Right ventricle myocardium superior (tissue), 1 donor: ENCODE measurements at regions not wholly inside any gene's neighbourhood (a gene's known extent, or its start where the extent isn't known, plus 50 kb on each side); places are given as distances from the start of the nearest gene placed in this dataset.

ENCODE experiments used
- ATAC-seq: fragments of 200-7000 bp; cut with Tn5 transposase; one replicate; pipeline ENCODE4 v1.9.1; 2020; ENCODE audit warnings: mild to moderate bottlenecking; ENCODE audit not compliant: poor library complexity
- DNase-seq: peaks from one replicate; pipeline ENCODE4 v3.0.0-alpha.2; 2020
- intact Hi-C: fragments of 100-400 bp; cut with DNase I; formaldehyde crosslinking; loops from one replicate; pipeline ENCODE4 v1.11.2; 2022
- donor health status: DM: no; HTN: yes; CAD: no; lungs with severe emphysema.

DNA sequence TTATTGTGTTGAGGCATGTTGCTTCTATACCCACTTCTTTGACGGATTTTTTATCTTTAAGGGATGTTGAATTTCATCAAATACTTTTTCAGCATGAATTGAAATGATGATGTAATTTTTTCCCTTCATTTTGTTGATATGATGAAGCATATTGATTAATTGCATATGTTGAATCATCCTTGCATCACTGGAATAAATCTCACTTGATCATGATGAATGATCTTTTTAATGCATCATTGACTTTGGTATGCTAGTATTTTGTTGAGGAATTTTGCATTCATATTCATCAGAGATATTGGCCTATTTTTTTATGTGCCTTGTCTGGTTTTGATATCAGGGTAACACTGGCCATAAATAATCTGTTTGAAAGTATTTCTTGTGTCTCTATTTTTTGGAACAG lies 754.7 kb downstream of the KCTD8 start:
- ATAC-seq (no peak), DNase-seq (no peak)
- intact Hi-C loops, result no loop called here

DNA sequence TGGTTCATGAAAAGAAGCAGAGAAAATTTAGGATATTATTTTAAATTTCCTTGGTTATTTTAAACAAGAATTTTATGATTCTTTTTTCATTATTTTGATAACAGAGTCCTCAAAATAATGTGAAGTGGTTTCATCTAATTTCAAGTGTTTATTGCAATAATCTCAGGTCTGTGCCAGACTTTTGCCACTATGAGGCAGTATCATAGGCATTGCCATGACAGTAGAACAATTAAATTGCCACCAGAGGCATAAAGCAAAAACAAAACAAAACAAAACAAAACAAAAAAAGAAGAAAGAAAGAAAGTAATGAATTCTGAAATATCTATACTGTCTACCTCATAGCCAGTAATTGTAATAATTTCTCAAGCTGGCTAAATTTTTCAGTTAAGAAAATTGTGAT lies 739.2 kb downstream of the KCTD8 start:
- ATAC-seq (no peak), DNase-seq (no peak)
- intact Hi-C loops, result no loop called here

DNA sequence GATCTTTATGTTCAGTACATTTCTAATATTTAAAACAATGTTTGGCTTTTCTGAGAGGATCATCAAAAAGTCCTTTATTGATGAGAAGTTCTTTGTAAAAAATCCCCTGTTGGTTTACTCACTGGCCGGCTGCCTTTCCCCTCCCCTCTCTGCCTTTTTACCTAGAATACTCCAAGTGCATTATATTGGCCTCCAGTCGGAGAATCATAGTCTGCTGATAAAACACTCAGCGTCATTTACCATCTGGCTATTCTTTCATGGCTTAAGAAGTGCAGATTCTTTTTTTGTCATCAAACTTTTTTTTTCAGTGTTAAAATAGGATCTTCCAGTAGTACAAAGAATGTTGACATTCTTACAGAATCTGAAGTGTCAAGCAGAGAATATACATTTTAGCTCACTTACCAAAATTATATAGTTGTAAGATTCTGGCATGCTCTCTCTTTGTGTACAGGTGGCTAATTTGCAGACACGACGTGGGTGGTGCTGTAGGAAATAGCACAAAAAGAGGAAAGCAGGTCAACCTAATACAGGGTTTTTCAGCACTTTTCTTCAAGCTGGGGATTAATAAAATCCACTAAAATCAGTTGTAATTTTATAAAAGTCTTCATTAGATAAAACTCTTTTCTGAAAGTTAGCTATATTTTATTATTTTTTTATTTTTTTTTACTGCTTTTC lies 731.8 kb downstream of the KCTD8 start:
- DNase-seq (no peak), ATAC-seq (no peak)
- intact Hi-C loops, result no loop called here

DNA sequence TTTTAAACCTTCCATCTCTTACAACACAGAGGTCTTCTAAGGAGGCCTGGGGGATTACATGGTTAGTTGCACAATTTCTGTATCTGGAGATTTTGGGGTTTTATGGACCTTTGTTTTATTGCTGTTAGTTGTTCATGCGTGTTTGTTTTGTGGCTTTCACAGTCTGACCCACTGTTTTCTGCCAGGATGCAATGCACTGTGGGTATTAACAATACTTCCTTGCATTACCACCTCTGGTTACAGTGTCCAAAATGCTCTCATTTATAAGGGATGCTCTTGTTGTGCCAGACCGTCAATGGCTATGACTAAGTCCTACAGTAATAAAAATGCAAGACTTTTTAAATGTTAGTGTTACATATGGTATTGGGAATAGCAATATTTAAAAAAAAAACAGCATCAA lies 730.2 kb downstream of the KCTD8 start:
- intact Hi-C loops, result no loop called here
- no peak for DNase-seq
- ATAC-seq, result no peak

DNA sequence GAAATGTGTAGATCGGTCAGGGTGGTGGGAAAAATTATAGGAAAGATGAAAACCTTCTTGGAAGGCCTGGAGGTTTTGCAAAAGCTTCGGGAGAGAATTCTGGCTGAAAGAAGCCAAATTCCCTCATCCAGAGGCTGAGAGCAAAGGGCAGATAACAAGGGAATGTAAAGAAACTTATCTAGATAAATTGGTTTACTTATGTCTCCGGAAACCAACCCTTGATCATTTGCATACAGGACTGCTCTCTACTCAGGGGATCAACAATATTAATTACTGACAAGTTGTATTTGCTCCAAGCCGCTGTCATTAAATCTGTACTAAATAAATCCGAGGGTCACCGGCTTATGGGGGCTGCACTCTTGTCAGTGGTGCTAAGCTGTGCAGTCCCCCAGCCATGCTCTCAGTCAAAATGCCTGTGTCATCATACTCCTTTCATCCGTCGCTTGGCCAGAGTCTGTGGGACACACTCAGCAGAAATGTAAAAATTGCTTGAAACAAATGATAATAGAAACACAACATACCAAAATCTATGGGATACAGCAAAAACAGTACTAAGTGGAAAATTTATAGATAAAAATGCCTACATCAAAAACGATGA lies 715.7 kb downstream of the KCTD8 start:
- DNase-seq, result no peak
- intact Hi-C loops, result no loop called here
- no peak for ATAC-seq

DNA sequence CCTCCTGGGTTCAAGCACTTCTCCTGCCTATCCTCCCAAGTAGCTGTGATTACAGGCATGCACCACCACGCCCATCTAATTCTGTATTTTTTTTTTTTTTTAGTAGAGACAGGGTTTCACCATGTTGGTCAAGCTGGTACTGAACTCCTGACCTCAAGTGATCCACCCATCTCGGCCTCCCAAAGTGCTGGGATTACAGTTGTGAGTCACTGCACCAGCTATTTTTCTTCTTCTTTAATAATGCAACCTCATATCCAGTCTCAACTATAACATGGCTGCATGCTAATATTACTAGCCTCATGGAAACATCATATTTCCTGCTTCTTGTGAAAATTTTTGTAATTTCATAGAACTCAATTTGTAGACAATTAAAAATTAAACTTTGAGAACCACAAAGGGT lies 706.5 kb downstream of the KCTD8 start:
- DNase-seq, result no peak
- ATAC-seq, result no peak
- intact Hi-C loops, result no loop called here

DNA sequence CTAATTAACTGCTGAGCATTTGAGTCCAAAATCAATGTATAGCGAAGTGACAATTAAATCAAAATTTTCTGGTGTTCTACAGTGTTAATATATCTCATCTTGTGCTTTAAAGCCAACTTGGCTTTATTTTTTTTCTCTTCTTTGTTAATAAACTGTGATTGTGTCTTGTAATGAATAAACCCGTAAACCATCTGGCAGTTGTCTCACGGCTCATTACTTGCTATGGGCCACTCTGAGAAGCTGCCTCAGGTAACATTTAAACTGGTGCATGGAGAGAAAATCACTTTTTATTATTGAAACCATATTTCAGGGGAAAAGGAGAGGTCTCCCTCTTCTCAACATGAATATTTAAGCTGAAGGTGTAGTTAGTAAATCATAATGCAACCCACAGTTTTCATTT lies 694.0 kb downstream of the KCTD8 start:
- intact Hi-C loops, result no loop called here
- no peak for DNase-seq
- no peak for ATAC-seq

DNA sequence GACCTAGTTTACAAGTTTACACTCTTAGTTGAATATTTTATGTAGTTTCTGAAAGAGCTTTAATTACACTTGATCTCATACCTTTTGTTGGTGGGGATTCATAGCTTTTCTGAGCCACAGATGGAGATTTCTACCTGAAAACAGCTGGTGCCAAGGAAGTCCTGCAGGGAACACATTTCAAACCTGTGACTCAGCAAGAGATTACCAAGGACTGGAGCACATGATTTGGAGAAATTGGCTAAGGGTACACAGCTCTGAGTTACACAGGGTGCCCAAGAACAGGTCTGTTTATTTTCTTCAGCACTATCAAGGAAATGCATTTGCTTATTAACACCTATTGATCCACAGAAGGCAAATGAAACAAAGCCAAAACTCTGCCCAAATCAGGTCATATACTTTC lies 691.5 kb downstream of the KCTD8 start:
- DNase-seq, result no peak
- no peak for ATAC-seq
- intact Hi-C loops, result no loop called here

DNA sequence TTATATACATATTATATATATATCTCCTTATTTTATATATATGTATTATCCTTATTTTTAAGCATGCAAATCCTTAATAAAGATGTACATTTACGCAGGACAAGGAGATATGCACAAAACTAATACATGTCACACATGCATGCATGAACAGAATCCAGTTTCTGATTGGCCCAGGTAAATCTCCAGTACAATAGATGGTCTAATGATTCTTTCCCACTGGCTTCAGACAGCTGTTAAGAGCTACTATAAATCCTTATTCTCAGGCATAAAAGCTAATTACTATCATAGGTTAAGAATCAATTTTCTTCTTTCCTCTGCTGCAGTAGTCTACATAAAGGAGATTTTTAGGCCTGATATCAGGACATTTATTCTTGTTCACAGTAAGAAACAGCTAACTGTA lies 689.8 kb downstream of the KCTD8 start:
- no peak for DNase-seq
- ATAC-seq, result no peak
- intact Hi-C loops, result no loop called here

DNA sequence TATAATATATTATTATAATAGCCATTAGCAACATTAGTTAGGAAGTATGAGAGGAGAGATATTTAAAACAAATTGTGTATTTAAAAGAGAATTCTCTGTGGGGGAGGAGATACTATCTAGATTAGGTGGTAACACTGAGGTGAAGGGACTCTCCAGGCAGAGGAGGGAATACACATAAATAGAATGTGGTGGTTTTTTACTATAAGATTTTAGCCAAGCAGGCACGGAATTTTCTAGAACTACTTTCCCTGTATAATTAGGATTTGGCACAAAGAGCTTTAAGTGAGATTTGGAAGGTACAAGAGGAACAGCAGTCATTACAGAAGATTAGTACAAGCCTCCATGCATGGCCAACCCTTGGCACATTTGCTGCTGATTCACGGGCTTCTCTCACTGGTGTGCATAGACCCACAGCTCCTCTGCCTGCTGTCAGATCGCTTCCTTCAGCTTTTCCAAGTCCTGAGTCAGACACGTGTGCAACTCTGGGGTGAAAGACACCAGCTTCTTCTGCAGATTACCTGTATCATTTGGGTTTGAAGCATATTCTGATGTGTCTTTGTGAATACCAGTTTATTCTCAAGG lies 685.5 kb downstream of the KCTD8 start:
- ATAC-seq, result no peak
- intact Hi-C loops, result no loop called here
- no peak for DNase-seq

DNA sequence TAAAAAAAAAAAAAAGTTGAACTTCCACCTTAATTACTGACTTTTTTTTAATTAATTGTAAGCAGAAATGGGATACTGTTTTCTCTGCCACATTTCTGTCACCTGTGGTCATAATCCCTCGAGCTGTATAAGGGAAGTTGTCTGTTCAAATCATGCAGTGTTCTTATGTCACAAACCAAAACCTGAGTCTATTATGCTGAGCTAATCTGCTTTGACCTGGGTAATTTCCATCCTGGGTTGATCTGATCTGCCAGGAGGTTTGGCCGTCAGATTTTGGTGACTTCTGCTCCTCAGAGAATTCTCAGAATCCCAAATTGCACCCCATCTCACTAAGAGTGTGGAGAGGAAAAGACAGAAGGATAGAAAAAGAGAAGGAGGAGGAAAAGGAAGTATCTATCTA lies 683.1 kb downstream of the KCTD8 start:
- no peak for DNase-seq
- intact Hi-C loops, result no loop called here
- ATAC-seq, result no peak

DNA sequence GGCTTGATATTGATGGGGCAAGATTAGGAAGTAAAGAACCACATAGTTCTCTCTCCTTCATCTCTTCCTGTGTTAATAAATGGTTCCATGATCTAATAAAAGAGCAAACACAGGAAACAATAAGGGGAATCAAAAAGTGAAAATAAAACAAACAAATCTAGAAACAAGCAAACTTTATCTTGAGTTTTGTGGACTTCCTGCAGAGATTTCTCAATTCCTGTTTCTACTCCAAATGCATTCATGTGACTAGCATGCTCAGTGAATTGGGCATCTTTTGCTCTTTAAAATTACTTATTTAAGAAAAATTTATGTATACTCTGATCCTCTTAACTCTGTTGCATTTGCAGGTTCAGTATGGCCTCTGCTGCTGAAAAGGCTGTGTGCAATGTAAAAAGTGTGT lies 682.0 kb downstream of the KCTD8 start:
- intact Hi-C loops, result no loop called here

DNA sequence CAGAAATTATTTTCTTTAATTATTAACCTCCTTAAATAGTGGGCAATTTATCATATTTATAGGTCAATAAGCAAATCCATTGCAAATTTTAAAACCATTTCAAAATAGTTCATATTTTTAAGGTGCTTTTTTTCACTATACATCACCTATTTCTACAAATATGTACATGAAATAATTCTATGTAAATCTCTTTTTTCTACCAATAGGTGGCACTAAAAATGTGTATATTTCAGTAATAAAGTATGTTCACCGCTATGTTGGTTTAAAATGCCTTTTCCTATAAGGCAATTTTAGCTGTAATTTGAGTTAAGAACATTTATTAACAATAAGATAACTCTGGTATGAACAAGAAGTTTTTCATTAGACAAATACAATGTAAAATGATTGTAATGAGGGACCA lies 672.2 kb downstream of the KCTD8 start:
- intact Hi-C loops, result no loop called here
- ATAC-seq (no peak), DNase-seq (no peak)

More for the DNA sequence above, 682.0 kb downstream of the KCTD8 start:
- DNase-seq (no peak), ATAC-seq (no peak)

DNA sequence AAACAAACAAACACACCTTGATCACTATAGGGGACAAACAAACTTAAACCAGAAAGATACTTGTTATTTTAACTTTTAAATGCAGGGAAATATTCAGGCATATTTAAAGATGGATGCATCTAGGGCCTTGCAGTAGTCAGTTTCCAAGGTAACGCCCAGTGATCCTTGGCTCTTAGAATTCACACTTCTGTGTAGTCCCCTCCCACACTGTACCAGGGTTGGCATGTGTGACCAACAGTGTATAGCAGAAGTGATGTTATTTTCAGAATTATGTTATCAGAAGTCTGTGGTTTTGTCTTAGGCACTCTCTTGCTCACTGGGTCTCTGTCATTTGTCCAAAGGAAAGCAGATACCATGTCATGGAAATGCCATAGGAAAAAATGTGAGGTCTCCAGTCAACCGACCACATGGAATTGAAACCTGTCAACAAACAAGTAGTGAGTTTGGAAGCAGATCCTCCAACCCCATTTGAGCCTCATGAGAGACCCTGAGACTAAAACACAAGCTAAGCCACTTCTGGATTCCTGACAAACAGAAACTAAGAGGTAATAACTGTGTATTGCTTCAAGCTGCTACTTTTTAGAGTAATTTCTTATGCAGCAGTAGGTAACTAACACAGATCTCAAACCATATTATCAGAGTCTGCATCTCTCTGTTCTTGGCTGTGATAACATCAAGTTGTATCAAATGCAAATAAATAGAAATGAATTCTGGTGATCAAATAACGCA lies 670.3 kb downstream of the KCTD8 start:
- intact Hi-C loops, result no loop called here

DNA sequence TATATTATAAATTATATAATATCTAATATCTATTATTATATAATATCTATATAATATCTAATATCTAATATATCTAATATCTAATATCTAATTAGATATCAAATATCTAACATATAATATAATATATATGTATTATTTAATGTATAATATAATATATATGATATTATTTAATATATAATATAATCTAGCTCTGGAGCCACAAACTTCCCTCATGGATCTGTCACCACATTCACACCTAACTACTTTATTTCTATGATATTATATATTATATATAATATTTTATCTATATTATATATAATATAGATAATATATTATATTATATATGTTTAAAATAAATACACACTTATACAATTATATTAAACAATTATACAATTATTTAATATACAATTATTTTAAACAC lies 667.5 kb downstream of the KCTD8 start:
- intact Hi-C loops, result no loop called here
- DNase-seq (no peak), ATAC-seq (no peak)

More for the DNA sequence above, 670.3 kb downstream of the KCTD8 start:
- ATAC-seq, result no peak
- no peak for DNase-seq

DNA sequence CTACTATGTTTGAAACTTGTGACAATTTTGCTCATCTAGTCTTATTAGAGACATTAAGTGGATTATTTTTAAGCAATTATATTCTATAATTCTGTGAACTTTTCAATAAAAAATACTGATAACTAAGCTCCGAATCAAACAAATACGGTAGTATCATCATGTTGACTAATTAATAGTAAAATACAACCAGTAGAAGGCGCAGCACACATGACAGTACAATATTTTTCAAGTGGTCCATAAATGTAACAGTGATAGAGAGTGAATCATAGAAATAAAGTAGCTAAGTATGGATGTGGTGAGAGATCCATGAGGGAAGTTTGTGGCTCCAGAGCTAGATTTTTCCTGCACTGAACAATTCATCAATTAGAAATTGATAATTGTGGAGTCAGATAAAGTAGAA lies 666.2 kb downstream of the KCTD8 start:
- intact Hi-C loops, result no loop called here
- no peak for ATAC-seq

DNA sequence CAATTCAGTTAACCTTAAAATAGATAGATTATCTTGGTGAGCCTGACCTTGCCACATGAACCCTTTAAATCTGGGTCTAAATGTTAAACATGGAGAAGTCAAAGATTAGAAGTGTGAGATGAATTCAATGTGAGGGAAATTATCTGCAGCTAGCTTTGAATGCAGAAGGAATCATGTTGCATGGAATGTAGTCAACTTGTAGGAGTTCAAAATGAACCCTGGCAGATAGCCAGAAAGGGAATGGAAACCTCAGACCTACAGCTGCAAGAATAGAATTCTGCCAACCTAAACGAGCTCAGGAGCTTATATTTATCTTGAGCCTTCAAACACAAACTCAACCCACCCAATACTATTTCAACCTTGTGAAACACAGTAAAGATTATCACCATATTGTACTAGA lies 632.5 kb downstream of the KCTD8 start:
- intact Hi-C loops, result no loop called here
- ATAC-seq (no peak), DNase-seq (no peak)

More for the DNA sequence above, 666.2 kb downstream of the KCTD8 start:
- no peak for DNase-seq

DNA sequence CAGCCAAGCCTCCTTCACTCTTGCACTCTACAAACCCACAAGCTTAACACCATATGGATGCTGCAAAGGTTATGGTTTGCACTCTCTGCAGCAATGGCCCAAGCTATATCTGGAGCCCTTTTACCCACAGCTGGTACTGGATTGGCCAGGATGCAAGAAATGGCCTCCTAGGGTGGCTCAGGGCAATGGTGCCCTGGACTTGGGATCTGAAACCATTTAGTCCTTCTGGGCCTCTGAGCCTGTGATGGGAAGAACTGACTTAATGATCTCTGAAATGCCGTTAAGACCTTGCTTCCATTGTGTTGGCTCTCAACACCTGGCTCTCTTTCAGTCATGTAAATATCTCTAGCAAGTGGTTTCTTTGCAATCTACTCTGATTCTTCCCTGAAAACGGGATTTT lies 626.0 kb downstream of the KCTD8 start:
- no peak for DNase-seq
- intact Hi-C loops, result no loop called here
- no peak for ATAC-seq

DNA sequence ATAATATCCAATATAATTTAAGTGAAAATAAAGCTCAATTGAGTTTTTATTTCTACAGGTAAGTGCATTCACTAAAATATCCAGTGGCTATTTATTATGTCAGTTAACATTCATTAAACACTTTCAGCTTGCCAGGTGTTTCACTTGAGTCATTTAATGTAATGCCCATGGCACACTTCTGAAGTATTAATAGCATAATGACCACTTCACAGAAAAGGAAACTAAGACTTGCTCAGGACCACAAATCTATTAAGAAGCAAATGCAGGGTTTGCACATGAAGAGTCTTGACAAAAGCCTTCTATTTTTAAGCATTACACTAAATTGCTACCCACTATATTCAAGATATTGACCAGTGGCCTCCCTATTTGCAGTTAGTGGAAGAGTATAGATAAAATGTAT lies 612.7 kb downstream of the KCTD8 start:
- ATAC-seq (no peak), DNase-seq (no peak)
- intact Hi-C loops, result no loop called here

DNA sequence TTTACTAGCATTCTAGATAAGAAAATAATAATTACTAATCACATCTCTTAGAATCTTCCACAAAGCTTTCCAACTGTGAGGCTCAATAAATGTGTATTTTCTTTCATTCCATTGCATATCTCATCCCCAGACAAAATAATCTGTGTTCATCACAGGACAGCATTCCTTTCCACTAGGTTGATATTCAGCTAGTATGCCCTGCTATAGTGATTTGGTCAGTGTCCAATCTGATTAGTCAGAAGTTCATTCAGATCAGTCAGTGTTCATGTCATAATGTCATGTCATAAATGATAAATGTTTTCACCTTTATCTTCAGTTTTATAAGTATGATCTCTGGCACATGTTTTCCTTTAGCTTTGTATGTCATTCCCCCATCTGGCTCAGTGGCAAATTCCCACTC lies 611.4 kb downstream of the KCTD8 start:
- ATAC-seq (no peak), DNase-seq (no peak)
- intact Hi-C loops, result no loop called here
